ENCODE measurements at regions not wholly inside any gene's neighbourhood (a gene's known extent, or its start where the extent isn't known, plus 50 kb on each side); places are given as distances from the start of the nearest gene placed in this dataset.
A peak's percentile ranks its signal among the peaks of the same experiment; 100 is the strongest.
"Not testable (repeated sequence)": the region's sequence is repeated elsewhere in the genome, so short reads cannot be mapped to it uniquely, and the experiment has no call there.

- no peak for DNase-seq
- H3K4me3 ChIP-seq (ENCODE audit: low read length), result no peak overlapping the region
- whole genome bisulfite sequencing (ENCODE audit: insufficient coverage), result 78% methylated on average over 2 of the region's 4 CpGs
- peaks cover 6% of the 10 kb centered on the region for H3K4me1 ChIP-seq (ENCODE audit: control insufficient read depth, insufficient read depth, low read length)
- H3K9me3 ChIP-seq (replicated peaks; ENCODE audit: control insufficient read depth, low read depth, low read length), result no peaks in the 10 kb centered on the region
- no peak overlapping the region for H3K27ac ChIP-seq (ENCODE audit: low read length)
- no peaks in the 10 kb centered on the region for H3K27me3 ChIP-seq (ENCODE audit: control insufficient read depth, insufficient read depth, low read length)
- H3K36me3 ChIP-seq (ENCODE audit: control insufficient read depth, insufficient read depth, low read length), result no peaks in the 10 kb centered on the region
Observed at GRCh38 chr5:158235159-158235547, 376.2 kb upstream of the CLINT1 start.

GRCh38 chr5:158234323-158235158 lies 375.6 kb upstream of the CLINT1 start:
- DNase-seq, result no peak
- Histone ChIP-seq H3K4me3 (ENCODE audit: low read length) (no peak overlapping the region), H3K27ac (ENCODE audit: low read length) (no peak overlapping the region), H3K27me3 (ENCODE audit: control insufficient read depth, insufficient read depth, low read length) (no peaks in the 10 kb centered on the region), H3K36me3 (ENCODE audit: control insufficient read depth, insufficient read depth, low read length) (no peaks in the 10 kb centered on the region), H3K9me3 (replicated peaks; ENCODE audit: control insufficient read depth, low read depth, low read length) (no peaks in the 10 kb centered on the region), H3K4me1 (ENCODE audit: control insufficient read depth, insufficient read depth, low read length) (peaks cover 6% of the 10 kb centered on the region)
- 46% methylated on average over 4 of the region's 11 CpGs for WGBS (ENCODE audit: insufficient coverage)

- no peak overlapping the region for H3K4me3 ChIP-seq (ENCODE audit: low read length)
- no peaks in the 10 kb centered on the region for H3K9me3 ChIP-seq (replicated peaks; ENCODE audit: control insufficient read depth, low read depth, low read length)
- no CpG with 5 or more reads among the region's 2 CpGs for WGBS (ENCODE audit: insufficient coverage)
- no peaks in the 10 kb centered on the region for H3K27me3 ChIP-seq (ENCODE audit: control insufficient read depth, insufficient read depth, low read length)
- DNase-seq, result no peak
- no peak overlapping the region for H3K27ac ChIP-seq (ENCODE audit: low read length)
- H3K4me1 ChIP-seq (ENCODE audit: control insufficient read depth, insufficient read depth, low read length), result peaks cover 6% of the 10 kb centered on the region
- no peaks in the 10 kb centered on the region for H3K36me3 ChIP-seq (ENCODE audit: control insufficient read depth, insufficient read depth, low read length)
Observed at GRCh38 chr5:158233735-158234322, 374.9 kb upstream of the CLINT1 start.

GRCh38 chr5:158227314-158227713 lies 368.4 kb upstream of the CLINT1 start:
- DNase-seq; H3K27ac ChIP-seq (ENCODE audit: low read length); H3K4me1 ChIP-seq (ENCODE audit: control insufficient read depth, insufficient read depth, low read length); H3K9me3 ChIP-seq (replicated peaks; ENCODE audit: control insufficient read depth, low read depth, low read length); H3K4me3 ChIP-seq (ENCODE audit: low read length); H3K36me3 ChIP-seq (ENCODE audit: control insufficient read depth, insufficient read depth, low read length); H3K27me3 ChIP-seq (ENCODE audit: control insufficient read depth, insufficient read depth, low read length): not testable (repeated sequence)
- no CpG with 5 or more reads among the region's 5 CpGs for WGBS (ENCODE audit: insufficient coverage)

- no peak for DNase-seq
- no peak overlapping the region for H3K4me3 ChIP-seq (ENCODE audit: low read length)
- no peaks in the 10 kb centered on the region for H3K9me3 ChIP-seq (replicated peaks; ENCODE audit: control insufficient read depth, low read depth, low read length)
- no peak overlapping the region for H3K27ac ChIP-seq (ENCODE audit: low read length)
- WGBS (ENCODE audit: insufficient coverage), result 40% methylated on average over 1 of the region's 5 CpGs
- no peaks in the 10 kb centered on the region for H3K36me3 ChIP-seq (ENCODE audit: control insufficient read depth, insufficient read depth, low read length)
- no peaks in the 10 kb centered on the region for H3K27me3 ChIP-seq (ENCODE audit: control insufficient read depth, insufficient read depth, low read length)
- peaks cover 8% of the 10 kb centered on the region for H3K4me1 ChIP-seq (ENCODE audit: control insufficient read depth, insufficient read depth, low read length)
Observed at GRCh38 chr5:158226496-158226895, 367.6 kb upstream of the CLINT1 start.

- H3K27ac ChIP-seq (ENCODE audit: low read length), result peak overlapping the region; percentile 50
- peak; percentile 44 for DNase-seq
- H3K4me3 ChIP-seq (ENCODE audit: low read length), result no peak overlapping the region
- no peaks in the 10 kb centered on the region for H3K36me3 ChIP-seq (ENCODE audit: control insufficient read depth, insufficient read depth, low read length)
- 86% methylated on average over 1 of the region's 2 CpGs for WGBS (ENCODE audit: insufficient coverage)
- H3K9me3 ChIP-seq (replicated peaks; ENCODE audit: control insufficient read depth, low read depth, low read length), result no peaks in the 10 kb centered on the region
- peaks cover 8% of the 10 kb centered on the region for H3K4me1 ChIP-seq (ENCODE audit: control insufficient read depth, insufficient read depth, low read length)
- H3K27me3 ChIP-seq (ENCODE audit: control insufficient read depth, insufficient read depth, low read length), result no peaks in the 10 kb centered on the region
Observed at GRCh38 chr5:158224253-158224652, 365.3 kb upstream of the CLINT1 start.

- H3K27ac ChIP-seq (ENCODE audit: low read length), result no peak overlapping the region
- peak; percentile 54 for DNase-seq
- H3K4me3 ChIP-seq (ENCODE audit: low read length), result no peak overlapping the region
- H3K4me1 ChIP-seq (ENCODE audit: control insufficient read depth, insufficient read depth, low read length), result peaks cover 8% of the 10 kb centered on the region
- H3K36me3 ChIP-seq (ENCODE audit: control insufficient read depth, insufficient read depth, low read length), result no peaks in the 10 kb centered on the region
- no peaks in the 10 kb centered on the region for H3K9me3 ChIP-seq (replicated peaks; ENCODE audit: control insufficient read depth, low read depth, low read length)
- 25% methylated on average over 6 of the region's 7 CpGs for whole genome bisulfite sequencing (ENCODE audit: insufficient coverage)
- no peaks in the 10 kb centered on the region for H3K27me3 ChIP-seq (ENCODE audit: control insufficient read depth, insufficient read depth, low read length)
Observed at GRCh38 chr5:158223054-158223600, 364.2 kb upstream of the CLINT1 start.

GRCh38 chr5:158212917-158213316 lies 354.0 kb upstream of the CLINT1 start:
- Histone ChIP-seq H3K4me1 (ENCODE audit: control insufficient read depth, insufficient read depth, low read length) (peaks cover 2% of the 10 kb centered on the region), H3K27me3 (ENCODE audit: control insufficient read depth, insufficient read depth, low read length) (no peaks in the 10 kb centered on the region), H3K27ac (ENCODE audit: low read length) (no peak overlapping the region), H3K9me3 (replicated peaks; ENCODE audit: control insufficient read depth, low read depth, low read length) (no peaks in the 10 kb centered on the region), H3K4me3 (ENCODE audit: low read length) (no peak overlapping the region), H3K36me3 (ENCODE audit: control insufficient read depth, insufficient read depth, low read length) (no peaks in the 10 kb centered on the region)
- DNase-seq, result no peak
- WGBS (ENCODE audit: insufficient coverage), result no CpG with 5 or more reads among the region's 3 CpGs

GRCh38 chr5:158212237-158212636 lies 353.3 kb upstream of the CLINT1 start:
- H3K27ac ChIP-seq (ENCODE audit: low read length), result no peak overlapping the region
- no peaks in the 10 kb centered on the region for H3K36me3 ChIP-seq (ENCODE audit: control insufficient read depth, insufficient read depth, low read length)
- no peaks in the 10 kb centered on the region for H3K9me3 ChIP-seq (replicated peaks; ENCODE audit: control insufficient read depth, low read depth, low read length)
- WGBS (ENCODE audit: insufficient coverage), result 80% methylated on average over 2 of the region's 2 CpGs
- peaks cover 2% of the 10 kb centered on the region for H3K4me1 ChIP-seq (ENCODE audit: control insufficient read depth, insufficient read depth, low read length)
- DNase-seq, result no peak
- no peak overlapping the region for H3K4me3 ChIP-seq (ENCODE audit: low read length)
- no peaks in the 10 kb centered on the region for H3K27me3 ChIP-seq (ENCODE audit: control insufficient read depth, insufficient read depth, low read length)

- Histone ChIP-seq H3K27me3 (ENCODE audit: control insufficient read depth, insufficient read depth, low read length) (no peaks in the 10 kb centered on the region), H3K4me3 (ENCODE audit: low read length) (no peak overlapping the region), H3K9me3 (replicated peaks; ENCODE audit: control insufficient read depth, low read depth, low read length) (no peaks in the 10 kb centered on the region), H3K36me3 (ENCODE audit: control insufficient read depth, insufficient read depth, low read length) (no peaks in the 10 kb centered on the region), H3K4me1 (ENCODE audit: control insufficient read depth, insufficient read depth, low read length) (peaks cover 2% of the 10 kb centered on the region), H3K27ac (ENCODE audit: low read length) (no peak overlapping the region)
- 72% methylated on average over 3 of the region's 5 CpGs for WGBS (ENCODE audit: insufficient coverage)
- DNase-seq, result no peak
Observed at GRCh38 chr5:158209219-158209908, 350.4 kb upstream of the CLINT1 start.

Measured in muscle of leg (tissue), 3 donors.